ENCODE measurements at regions not wholly inside any gene's neighbourhood (a gene's known extent, or its start where the extent isn't known, plus 50 kb on each side); places are given as distances from the start of the nearest gene placed in this dataset.

GRCh38 chr6:88499436-88499835 lies 333.3 kb upstream of the CNR1 start:
- H3K9me3 Mint-ChIP-seq: no peaks in the 10 kb centered on the region; the same call in 2 of the 3 replicates

More at GRCh38 chr6:88499436-88499835, 333.3 kb upstream of the CNR1 start:
- no peak overlapping the region for H3K4me3 ChIP-seq
- Mint-ChIP-seq H3K36me3 (ENCODE audit: low read depth) (no peaks in the 10 kb centered on the region), H3K27ac (no peak overlapping the region), H3K27me3 (ENCODE audit: insufficient read depth, low read depth, poor library complexity) (peaks cover 1% of the 10 kb centered on the region), H3K4me3 (no peak overlapping the region), H3K4me1 (peaks cover 3% of the 10 kb centered on the region; the same call in 1 of the 3 replicates)
- H4K20me1 ChIP-seq (replicated peaks; ENCODE audit: insufficient read depth): no peaks in the 10 kb centered on the region
- no peak overlapping the region for H3K4me2 ChIP-seq
- no peak for DNase-seq (ENCODE audit: low spot score)
- H3K9me2 ChIP-seq (ENCODE audit: insufficient read depth): no peaks in the 10 kb centered on the region
- no peaks in the 10 kb centered on the region for H3K79me2 ChIP-seq (replicated peaks; ENCODE audit: insufficient read depth)
- no peaks in the 10 kb centered on the region for H3K27me3 ChIP-seq (ENCODE audit: insufficient read depth)
- H3K36me3 ChIP-seq (ENCODE audit: insufficient read depth): no peaks in the 10 kb centered on the region; the same call in 1 of the 2 replicates
- H2AFZ ChIP-seq: no peak overlapping the region
- H3K4me1 ChIP-seq (ENCODE audit: insufficient read depth): no peaks in the 10 kb centered on the region
- H3F3A ChIP-seq (replicated peaks; ENCODE audit: low read depth): no peaks in the 10 kb centered on the region
- H3K27ac ChIP-seq (ENCODE audit: low read depth): no peak overlapping the region
- TF ChIP-seq STAT1 (IDR thresholded peaks at IDR 0.05; ENCODE audit: unreplicated experiment) (no peak), REST (IDR thresholded peaks at IDR 0.05; ENCODE audit: unreplicated experiment) (no peak), ZNF462 (CRISPR knock-in tag; IDR thresholded peaks at IDR 0.05) (no peak), EZH2phosphoT487 (IDR thresholded peaks at IDR 0.05; ENCODE audit: unreplicated experiment) (no peak), CREB1 (CRISPR knock-in tag; IDR thresholded peaks at IDR 0.05; ENCODE audit: low read depth) (no peak), CTCF (conservative IDR thresholded peaks at IDR 0.05; ENCODE audit: low read depth in 2 of 2) (no peak), EZH2 (IDR thresholded peaks at IDR 0.05; ENCODE audit: low read depth, unreplicated experiment) (no peak), JUNB (IDR thresholded peaks at IDR 0.05; ENCODE audit: unreplicated experiment) (no peak), POLR2AphosphoS5 (IDR thresholded peaks at IDR 0.05; ENCODE audit: low read depth) (no peak), ZNF114 (CRISPR knock-in tag; IDR thresholded peaks at IDR 0.05) (no peak), ZNF331 (CRISPR knock-in tag; IDR thresholded peaks at IDR 0.05; ENCODE audit: low read depth) (no peak), NANOG (IDR thresholded peaks at IDR 0.05; ENCODE audit: borderline replicate concordance) (no peak), ETS1 (IDR thresholded peaks at IDR 0.05) (no peak)
- no peak for ATAC-seq
